Fibroblast of upper back skin (primary cell): ENCODE measurements at regions not wholly inside any gene's neighbourhood (a gene's known extent, or its start where the extent isn't known, plus 50 kb on each side); places are given as distances from the start of the nearest gene placed in this dataset.

Experiments used
- DNase-seq: peaks from one replicate; pipeline ENCODE4 v3.0.0-alpha.2; 2013

DNA sequence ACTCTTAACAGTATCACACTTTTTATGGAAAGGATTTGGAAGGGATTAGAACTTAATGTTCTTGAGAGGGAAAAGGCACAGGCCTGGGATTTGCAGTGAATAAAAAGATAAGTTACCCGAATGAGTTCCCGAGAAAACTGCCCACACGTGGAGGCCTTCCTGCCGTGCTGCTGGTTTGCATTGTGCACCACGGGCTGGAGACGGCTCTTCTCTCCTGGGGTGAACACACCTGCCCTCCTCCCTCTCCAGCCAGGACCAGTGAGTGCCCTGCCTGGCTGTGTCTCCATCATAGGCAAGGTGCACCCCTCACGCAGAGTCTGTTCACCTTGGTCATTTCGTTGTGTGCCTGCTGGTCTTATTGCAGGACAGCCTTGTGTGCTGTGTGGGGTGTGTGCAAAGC, 336.3 kb upstream of the SHH start:
- no peak for DNase-seq

DNA sequence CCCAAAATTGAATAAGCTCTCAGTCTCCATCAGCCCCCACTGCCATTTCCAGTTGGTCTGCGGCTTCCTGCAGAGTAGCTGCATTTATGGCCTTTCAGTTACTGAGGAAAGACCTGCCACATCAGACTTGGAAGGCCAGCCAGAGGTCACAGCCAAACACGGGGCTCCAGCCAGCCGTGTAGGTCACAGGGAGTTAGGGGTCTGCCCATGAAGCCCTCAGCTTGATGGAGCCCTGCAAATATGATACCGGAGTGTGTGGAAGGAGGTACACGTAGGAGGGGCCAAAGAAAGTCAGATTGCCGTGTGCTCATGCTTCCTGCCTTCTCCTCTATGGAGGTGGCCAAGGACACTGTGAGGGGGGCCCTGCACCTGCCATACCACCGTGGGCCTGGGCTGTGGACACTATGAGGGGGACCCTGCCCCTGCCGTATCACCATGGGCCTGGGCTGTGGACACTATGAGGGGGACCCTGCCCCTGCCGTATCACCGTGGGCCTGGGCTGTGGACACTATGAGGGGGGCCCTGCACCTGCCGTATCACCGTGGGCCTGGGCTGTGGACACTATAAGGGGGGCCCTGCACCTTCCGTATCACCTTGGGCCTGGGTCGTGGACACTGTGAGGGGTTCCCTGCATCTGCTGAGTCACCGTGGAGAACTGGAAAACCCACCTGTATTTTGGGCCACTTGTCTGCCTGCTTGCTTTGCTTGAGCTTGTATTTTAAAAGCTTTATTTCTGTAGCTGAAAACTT, 335.7 kb upstream of the SHH start:
- DNase-seq: no peak

DNA sequence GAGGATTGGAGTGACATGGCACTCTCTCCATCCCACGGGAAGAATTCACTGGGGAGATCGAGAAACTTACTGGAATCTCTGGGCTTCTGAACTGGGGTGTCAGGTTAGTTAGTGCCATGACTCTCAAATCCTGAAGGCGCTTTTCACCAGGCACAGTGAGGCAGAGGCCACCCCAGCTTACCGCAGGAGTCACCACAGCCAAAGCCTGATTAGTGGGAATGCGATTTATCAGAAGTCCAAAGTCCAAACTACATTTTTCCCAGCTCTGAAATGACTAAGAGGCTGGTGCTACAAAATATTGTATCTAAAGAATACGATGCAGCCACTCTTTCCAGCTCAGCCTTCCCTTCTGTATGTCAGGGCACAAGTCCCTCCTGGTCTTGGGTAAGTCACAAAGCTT, 334.8 kb upstream of the SHH start:
- DNase-seq: no peak

DNA sequence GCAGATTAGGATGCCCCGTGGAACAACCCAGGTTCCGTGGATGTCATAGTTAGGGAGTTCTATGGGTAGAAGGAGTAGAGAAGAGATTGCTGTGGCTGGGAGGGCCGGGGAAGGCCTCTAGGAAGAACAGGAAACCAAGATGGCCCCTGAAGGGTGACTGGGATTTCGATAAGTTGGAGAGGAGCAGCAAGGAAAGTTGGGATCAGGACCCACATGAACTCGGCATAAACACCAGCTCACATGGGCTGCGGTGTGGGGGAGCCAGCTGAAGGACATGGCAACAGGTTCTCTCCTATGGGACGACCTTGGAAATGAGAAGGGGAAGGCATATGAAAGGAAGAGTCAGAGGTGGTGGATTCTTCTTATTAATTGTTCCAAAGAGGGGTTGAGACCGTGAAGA, 333.7 kb upstream of the SHH start:
- no peak for DNase-seq

DNA sequence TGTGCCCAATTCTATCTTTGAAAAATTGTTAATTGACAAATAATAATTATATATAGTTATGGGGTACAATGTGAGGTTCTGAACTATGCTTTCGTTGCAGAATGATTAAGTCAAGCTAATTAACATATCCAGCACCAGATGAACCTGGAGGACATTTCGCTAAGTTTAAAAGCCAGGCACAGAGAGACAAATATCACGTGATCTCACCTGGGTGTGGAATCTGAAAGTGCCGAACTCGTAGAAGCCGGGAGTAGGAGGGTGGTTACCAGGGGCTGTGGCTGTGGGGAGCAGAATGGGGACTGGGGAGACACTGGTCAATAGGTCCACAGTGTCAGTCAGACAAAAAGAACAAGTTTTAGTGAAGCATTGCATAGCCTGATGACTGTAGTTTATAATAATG, 332.9 kb upstream of the SHH start:
- DNase-seq: no peak

DNA sequence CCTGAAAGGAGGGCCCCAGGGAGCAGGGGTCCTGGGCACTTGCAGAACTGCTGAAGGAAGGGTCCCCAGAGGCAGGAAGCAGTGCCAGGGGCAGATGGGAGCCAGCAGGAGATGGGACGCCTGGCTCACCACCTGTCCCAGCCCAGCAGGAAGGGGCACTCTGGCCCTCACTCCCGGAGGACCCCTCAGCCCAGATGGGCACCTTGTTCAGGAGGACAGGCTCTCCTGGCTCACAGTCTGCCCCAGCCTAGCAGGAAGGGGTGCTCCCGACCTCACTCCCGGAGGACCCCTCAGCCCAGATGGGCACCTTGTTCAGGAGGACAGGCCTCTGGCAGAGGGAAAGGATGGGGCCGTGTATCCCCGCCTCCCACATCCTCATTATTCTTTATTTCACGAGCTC, 331.4 kb upstream of the SHH start:
- no peak for DNase-seq

DNA sequence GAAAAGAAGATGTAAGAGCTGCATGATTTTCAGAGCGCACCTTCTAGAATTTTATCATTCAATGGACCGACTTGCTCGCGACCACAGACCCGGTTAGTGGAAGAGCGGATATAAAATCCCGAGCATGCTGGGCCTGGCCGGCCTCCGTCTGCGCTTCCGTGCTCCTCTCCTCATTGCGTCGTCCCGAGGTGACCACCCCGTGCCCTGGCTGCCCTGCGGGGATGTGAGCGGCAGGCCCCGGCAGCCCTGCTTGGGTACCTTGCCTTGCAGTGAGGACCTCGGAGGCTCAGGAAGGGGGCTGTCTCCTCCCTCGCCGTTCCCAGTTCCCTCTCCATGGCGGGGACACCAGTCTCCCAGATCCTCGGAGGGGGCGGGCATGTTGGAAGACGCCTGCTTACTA, 330.9 kb upstream of the SHH start:
- DNase-seq: no peak

DNA sequence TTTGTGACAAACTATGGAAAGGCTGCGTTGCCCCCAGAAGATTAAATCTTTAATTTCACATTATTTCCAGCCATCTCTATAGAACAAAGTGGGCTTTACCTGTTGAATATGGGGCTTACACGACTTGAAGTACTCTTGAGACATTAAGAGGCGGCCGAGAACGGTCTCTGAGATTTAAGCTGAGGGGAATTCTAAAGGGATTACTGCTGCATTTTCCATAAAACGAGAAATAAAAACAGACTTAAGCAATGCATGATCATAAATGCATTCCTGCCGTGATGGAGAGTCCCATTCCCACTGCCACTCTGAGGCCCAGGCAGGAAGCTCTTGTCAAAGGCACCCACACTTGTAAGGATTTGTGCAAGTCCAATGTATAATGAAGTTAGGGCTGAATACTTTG, 329.7 kb upstream of the SHH start:
- no peak for DNase-seq

DNA sequence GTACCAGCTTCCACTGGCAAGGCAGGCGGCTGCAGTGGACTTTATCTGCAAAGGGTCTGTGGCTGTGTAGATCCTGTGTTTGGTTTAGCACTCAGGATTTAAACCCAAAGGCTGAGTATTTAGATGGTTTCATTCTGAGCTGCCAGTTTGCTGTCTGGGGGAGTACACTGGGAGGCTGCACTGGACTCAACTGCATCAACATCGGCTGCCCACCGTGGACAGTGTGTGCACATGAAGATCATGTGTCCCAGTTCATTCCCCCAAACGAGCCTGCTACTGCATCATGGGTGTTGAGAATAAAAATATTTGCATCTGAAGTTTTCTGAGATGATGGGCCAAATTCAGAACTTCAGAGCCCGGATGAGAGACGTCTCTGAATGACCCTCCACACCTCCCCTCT, 328.6 kb upstream of the SHH start:
- no peak for DNase-seq

DNA sequence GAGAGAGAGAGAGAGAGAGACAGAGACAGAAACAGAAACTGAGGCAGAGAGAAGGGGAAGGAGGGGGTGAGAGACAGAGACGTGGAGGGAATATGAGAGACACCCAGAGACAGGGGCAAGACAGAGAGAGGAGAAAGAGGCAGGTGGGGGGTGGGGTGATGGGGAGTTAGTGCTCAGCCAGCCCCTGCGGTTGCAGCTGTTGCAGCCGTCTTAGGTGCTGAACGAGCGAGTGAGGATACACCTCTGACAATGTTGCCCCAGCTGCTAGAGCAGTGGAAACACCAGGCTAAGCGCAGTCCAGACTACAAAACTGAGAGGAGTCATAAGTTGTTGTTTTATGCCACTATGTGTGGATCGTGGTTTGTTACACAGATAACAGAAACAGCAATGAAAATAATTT, 328.2 kb upstream of the SHH start:
- DNase-seq: no peak

DNA sequence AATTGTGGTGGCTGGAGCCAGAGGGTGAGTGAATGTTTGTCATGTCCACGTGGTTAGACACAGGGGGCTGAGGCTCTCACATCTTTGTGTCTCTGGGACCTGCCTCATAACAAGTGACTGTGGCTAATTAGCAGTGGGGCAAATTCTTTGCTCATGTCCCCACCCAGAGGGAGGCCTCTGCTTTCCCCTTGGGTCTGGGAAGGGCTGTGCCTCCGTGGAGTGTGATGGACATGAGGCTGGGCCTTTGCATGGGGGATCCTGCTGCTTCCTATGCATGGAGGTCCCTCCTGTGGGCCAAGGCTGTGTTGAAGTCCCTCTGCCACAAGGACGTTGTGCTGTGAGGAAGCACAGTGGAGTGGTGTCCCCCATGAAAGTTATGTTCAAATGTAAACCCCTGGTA, 327.4 kb upstream of the SHH start:
- no peak for DNase-seq

DNA sequence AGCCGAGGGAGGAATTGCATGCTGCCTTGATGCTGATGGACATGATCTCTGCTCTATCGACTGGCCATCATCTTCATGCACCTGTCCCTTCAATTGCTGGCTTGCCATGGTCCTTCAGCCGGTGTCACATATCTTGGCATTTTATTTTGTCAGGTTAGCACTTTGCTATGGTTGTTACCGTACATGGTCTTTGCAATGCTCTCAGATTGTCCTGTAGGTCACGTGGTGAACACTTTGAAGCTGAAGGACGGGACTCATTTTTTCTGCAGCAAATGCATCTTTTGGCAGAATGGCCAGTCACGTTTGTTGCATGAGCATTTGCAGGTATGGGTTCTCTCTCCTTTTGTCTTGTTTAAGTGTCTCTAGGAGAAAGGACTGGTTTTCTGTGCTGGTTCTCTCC, 326.8 kb upstream of the SHH start:
- DNase-seq: no peak

DNA sequence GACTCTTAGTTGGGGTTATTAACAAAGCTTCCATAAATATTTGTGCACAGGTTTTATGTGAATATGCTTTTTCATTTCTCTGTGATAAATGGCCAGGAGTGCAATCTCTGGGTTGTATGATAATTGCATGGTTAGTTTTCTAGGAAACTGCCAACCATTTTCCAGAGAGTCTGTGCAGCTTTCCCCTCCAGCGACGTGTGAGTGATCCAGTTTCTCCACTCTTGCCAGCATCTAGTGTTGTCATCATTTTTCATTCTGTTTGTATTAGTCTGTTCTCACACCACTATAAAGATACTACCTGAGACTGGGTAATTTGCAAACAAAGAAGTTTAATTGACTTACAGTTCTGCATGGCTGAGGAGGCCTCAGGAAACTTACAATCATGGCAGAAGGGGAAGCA, 319.6 kb upstream of the SHH start:
- DNase-seq: no peak

DNA sequence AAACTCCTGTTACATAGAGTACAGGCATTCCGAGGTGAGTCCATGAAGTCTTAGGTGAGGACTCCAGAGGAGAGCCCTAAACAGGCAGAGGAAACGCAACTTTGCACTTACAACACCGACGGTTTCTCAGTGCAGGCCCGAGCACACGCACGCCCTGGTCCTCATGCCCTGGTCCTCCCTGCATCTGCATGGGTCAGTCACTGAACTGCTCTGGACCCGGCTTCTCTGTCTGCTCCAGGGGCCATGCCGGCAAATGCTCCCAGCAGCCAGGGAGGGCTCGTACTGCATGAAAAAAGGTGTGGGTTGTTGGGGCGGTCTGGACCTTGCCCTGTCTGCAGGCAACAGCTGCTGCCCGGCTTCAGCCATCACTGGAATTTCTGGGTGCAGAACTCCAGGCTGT, 317.3 kb upstream of the SHH start:
- no peak for DNase-seq

DNA sequence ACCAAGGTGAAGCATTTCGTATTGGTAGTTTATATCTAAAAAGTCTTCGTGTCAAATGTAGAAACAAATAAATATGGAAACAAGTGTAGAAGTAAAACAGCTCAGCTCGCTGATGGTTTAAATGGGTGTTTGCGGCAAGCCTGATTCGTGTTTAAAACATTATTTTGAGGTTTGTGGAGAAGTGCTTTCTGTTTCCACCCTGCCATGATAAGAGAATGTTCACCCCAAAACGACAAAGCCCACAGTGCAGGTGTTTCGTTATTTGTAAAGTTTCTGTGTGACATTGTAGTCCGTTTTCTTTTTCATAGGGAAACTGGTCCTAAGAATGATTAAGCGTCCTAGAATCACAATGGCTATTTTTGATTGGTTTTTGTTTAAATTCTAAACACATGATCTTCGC, 316.2 kb upstream of the SHH start:
- DNase-seq: no peak

DNA sequence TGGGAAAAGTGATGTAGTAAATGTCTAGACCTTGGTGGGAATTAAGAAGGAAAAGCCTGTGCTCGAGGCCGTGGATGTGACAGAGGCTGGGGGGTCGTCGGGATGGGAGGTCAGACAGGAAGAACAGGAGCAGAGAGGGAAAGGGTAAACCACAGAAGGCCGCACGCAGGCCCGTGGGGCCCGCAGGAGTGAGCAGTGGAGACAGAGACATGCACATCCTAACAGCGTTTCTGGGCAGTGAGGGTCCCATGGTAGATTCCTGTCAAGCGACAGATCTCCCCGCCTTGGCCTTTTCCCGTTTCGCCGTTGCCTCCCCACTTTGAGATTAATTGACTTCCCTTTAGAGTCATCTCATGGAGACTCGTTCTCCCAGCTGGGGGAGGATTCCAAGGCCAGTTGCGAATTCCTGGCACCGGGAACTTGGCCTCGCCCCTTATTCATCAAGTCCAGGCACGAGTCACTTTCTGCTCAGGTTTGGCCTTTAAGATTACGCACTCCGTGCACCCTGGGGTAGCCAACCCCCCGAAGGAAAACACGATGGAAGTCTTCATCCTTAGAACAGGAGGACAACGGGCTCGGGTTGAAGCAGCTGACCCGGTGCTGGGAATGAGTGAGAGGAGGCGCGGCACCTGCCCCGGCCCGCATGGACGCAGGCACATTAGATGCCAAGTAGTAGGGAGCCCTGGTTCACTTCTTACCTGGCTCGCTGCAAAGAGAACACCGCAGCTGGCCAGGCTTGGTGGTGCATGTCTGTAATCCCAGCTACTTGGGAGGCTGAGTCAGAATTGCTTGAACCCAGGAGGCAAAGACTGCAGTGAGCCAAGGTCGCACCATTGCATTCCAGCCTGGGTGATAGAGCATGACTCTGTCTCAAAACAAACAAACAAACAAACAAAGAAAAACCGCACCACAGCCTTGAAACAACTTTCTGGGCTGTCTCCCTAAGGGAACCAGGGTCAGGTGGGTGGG, 315.2 kb upstream of the SHH start:
- no peak for DNase-seq

DNA sequence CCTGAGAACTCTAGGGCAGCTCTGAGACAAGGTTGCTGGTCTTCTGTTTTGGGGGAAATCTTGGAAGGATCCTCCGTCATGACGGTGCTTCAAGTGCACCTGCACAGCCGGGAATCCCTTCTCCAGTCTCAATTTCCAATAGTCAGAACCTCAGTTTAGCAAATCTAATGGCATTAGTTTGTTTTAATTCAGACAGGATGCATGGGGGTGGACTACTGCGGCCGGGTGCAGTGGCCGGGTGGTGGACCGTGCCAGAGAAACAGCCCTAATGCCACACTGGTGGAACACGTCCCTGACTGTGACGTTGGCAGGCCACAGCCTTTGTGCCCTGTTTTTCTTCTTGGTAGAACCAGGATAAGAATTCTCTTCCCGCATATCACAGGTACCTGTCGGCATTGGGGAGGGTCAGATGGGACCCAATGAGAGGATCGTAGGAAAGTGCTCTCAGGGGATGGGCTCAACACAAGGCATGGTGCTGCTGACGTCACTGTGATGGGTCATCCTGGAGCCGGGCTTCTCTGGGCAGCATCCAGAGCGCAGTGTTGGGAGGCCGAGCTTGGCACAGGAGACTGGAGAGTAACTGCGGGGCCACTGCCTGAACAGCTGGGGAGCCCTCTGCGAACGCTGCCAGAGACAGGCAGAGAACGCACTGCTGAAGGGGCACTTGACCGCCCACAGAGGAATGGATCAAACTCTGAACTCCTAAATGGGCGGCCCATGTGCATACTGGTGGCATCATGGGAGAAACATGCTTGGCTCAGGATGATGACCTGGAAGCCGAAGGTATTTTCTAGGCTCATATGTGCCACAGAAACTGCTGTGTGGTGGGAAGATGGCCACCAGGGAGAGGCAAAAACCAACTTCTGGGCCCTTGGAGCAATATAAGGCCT, 313.8 kb upstream of the SHH start:
- no peak for DNase-seq

DNA sequence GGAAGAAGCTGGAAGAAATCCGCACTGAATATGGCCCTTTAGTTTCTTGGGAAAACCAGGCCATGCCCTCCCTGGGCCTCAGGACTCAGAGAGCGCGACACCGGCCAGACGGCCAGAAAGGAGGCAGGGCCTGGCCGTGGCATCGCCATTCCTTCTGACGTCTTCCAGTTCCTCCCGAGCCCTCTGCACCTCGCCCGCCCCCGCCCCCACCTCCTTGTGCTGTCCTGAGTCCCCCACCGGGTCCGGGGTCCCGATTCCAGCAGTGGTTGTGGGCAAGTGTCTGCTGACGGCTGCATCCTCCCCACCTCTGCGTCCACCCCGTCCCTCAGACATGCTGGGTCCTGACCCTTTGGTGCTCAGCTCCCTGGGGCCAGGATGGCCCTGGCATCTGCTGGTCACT, 312.1 kb upstream of the SHH start:
- no peak for DNase-seq

DNA sequence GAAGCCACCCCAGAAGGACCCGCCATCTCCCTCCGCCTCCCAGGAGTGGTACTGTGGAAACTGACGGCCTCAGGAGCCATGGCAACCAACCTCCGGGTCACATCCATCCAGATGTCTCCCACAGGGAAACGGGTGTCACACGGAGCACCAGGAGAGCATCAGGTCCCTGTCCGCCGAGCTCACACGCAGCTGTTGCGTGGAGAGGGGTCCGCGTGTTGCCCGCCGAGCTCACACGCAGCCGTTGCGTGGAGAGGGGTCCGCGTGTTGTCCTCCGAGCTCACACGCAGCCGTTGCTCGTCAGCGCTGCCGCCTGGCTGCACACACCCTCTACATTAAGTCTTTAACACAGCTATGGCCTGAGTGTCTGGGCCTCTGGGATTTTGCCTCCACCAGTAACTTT, 311.1 kb upstream of the SHH start:
- DNase-seq: no peak

DNA sequence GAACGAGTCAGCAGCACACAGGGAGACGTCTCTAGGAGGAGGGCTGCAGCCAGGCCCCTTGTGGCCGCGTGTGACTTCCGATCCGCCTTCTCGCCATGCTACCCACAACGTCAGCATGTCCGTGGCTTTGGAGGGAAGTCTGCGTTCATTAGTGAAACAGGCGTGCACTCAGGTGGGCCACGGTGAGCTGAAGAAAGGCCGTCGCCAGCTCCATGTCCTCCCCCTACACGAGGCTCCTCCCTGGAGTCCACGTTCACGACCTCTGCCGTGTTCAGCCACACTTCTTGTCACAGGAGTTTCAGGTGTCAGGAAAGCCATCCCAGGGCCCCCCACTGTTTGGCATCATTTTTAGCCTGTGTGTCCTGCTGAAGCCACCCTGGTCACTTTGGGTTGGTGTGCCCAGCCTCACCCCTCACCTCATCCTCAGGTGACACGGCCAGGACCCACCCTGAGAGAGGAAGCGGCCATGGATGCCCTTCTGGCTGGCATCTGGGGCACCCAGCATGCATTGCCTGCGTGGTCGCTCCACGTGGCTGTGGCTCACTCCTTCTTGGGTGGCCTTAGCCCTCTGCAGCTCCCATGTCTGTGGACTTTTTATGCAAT, 310.6 kb upstream of the SHH start:
- DNase-seq: no peak

DNA sequence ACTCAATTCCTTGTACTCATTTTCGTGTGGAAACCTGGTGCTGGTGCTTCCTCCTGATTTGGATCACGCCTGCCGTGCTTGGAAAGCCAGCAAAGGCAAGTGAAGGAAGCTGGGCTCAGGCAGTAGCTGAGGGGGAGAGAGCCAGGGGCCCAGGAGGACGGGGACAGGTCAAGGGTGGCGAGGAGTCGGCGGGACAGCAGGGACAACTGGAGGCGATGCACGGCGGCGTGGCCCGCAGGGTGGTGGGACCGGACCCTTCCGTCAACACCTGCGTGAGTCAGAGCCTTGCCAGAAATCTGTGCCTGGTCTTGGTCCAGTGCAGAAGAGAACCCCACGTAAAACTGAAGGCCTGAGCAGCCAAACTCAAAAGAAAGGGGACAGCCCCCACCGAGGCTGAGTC, 309.7 kb upstream of the SHH start:
- no peak for DNase-seq

DNA sequence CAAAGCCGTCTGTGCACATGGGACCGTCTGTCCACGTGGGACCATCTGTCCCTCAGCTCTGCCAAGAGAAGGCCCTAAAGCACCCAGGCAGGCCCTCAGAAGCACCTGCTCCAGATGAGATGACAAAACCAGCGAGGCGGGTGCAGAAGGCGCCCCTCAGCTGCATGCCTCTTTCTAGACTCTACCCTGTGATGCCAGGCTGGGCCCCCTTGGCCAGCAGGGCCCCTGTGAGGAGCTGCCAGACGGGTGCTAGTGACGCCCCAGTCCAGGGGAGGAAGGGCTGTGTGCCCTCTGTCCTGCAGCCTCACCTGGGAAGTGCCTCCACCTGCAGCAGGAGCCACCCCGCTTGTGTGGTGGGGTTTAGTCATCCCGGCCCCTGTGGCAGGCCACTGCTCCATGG, 309.2 kb upstream of the SHH start:
- no peak for DNase-seq

DNA sequence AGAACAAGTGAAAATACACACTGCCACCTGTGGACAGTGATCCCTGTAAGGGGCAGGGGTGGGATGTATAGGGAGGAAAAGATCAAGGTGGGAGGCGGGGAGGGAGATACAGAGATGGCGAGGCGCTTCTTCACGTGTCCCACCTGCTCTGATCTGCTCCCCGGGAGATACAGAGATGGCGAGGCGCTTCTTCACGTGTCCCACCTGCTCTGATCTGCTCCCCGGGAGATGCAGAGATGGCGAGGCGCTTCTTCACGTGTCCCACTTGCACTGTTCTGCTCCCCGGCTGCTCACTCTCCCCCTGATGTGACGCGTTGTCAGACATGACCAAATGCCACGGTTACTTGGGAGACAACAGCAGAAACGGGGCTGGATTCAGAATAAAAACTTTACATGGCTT, 308.3 kb upstream of the SHH start:
- no peak for DNase-seq
